ENCODE measurements at regions not wholly inside any gene's neighbourhood (a gene's known extent, or its start where the extent isn't known, plus 50 kb on each side); places are given as distances from the start of the nearest gene placed in this dataset.

- Mint-ChIP-seq H3K4me1 (ENCODE audit: low read depth) (peaks cover 7% of the 10 kb centered on the region), H3K9me3 (ENCODE audit: low read depth) (peaks cover 3% of the 10 kb centered on the region), H3K27me3 (ENCODE audit: low read depth) (peaks cover 16% of the 10 kb centered on the region), H3K27ac (ENCODE audit: unreplicated experiment) (no peak overlapping the region), H3K36me3 (ENCODE audit: low read depth) (no peaks in the 10 kb centered on the region), H3K4me3 (ENCODE audit: unreplicated experiment) (no peak overlapping the region)
- DNase-seq (ENCODE audit: low spot score) = no peak
- no peak for TF ChIP-seq CTCF (IDR thresholded peaks at IDR 0.05)
Observed at GRCh38 chr6:142669471-142670351, 275.3 kb downstream of the HIVEP2 start.

DNA sequence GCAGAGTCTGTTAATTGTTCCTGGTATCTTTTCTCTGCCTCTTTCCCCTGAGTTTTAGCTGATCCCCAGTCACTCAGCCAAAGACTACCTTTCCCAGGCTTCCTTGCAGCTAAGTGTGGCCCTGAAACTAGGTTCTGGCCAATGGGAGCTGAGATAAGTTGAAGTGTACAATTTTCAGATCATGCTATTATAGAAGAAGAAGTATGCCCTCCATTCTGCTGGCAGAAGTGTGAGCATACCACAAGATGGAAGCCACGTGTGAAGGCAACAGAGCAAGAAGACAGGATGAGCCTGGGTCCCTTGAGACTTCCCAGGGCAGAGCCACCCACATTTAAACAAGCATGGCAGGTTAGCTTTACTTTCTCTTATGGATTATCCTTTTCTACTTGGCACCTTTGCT, 273.2 kb downstream of the HIVEP2 start:
- no peaks in the 10 kb centered on the region for H3K36me3 Mint-ChIP-seq (ENCODE audit: low read depth)
- H3K27me3 Mint-ChIP-seq (ENCODE audit: low read depth) = peaks cover 26% of the 10 kb centered on the region
- peaks cover 2% of the 10 kb centered on the region for H3K4me1 Mint-ChIP-seq (ENCODE audit: low read depth)
- DNase-seq (ENCODE audit: low spot score) = no peak
- H3K4me3 Mint-ChIP-seq (ENCODE audit: unreplicated experiment) = no peak overlapping the region
- no peak for TF ChIP-seq CTCF (IDR thresholded peaks at IDR 0.05)
- H3K27ac Mint-ChIP-seq (ENCODE audit: unreplicated experiment) = no peak overlapping the region
- peaks cover 3% of the 10 kb centered on the region for H3K9me3 Mint-ChIP-seq (ENCODE audit: low read depth)

DNA sequence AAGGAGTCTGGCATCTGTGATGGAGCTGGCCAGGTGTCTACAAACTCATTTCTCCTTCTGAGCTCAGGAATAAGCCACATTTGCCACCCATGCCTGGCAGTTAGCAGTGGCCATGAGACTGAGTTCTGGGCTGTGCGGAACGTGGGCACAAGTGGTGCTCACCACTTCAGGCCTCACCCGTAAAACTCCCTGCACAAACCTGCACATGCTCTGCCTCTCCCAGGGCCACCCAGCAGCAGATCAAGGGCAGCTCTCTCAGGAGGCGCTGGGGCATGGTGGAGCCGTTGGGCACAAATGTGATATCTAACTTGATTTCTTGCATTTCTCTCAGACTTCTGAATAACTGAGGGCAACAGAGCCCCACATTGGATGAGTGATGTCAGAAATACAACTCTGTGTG, 269.5 kb downstream of the HIVEP2 start:
- no peak for DNase-seq (ENCODE audit: low spot score)
- no peak for TF ChIP-seq CTCF (IDR thresholded peaks at IDR 0.05)
- H3K27ac Mint-ChIP-seq (ENCODE audit: unreplicated experiment) = no peak overlapping the region
- H3K36me3 Mint-ChIP-seq (ENCODE audit: low read depth) = no peaks in the 10 kb centered on the region
- H3K4me3 Mint-ChIP-seq (ENCODE audit: unreplicated experiment) = no peak overlapping the region
- no peaks in the 10 kb centered on the region for H3K9me3 Mint-ChIP-seq (ENCODE audit: low read depth)
- H3K4me1 Mint-ChIP-seq (ENCODE audit: low read depth) = peaks cover 6% of the 10 kb centered on the region
- peaks cover 36% of the 10 kb centered on the region for H3K27me3 Mint-ChIP-seq (ENCODE audit: low read depth)

- Mint-ChIP-seq H3K27ac (ENCODE audit: unreplicated experiment) (no peak overlapping the region), H3K27me3 (ENCODE audit: low read depth) (peaks cover 37% of the 10 kb centered on the region), H3K36me3 (ENCODE audit: low read depth) (no peaks in the 10 kb centered on the region), H3K4me1 (ENCODE audit: low read depth) (peaks cover 6% of the 10 kb centered on the region), H3K4me3 (ENCODE audit: unreplicated experiment) (no peak overlapping the region), H3K9me3 (ENCODE audit: low read depth) (no peaks in the 10 kb centered on the region)
- DNase-seq (ENCODE audit: low spot score) = no peak
- TF ChIP-seq CTCF (IDR thresholded peaks at IDR 0.05) = no peak
Observed at GRCh38 chr6:142676027-142676443, 268.9 kb downstream of the HIVEP2 start.

- no peak for TF ChIP-seq CTCF (IDR thresholded peaks at IDR 0.05)
- no peak for DNase-seq (ENCODE audit: low spot score)
- Mint-ChIP-seq H3K4me3 (ENCODE audit: unreplicated experiment) (no peak overlapping the region), H3K9me3 (ENCODE audit: low read depth) (no peaks in the 10 kb centered on the region), H3K27ac (ENCODE audit: unreplicated experiment) (no peak overlapping the region), H3K4me1 (ENCODE audit: low read depth) (peaks cover 6% of the 10 kb centered on the region), H3K36me3 (ENCODE audit: low read depth) (no peaks in the 10 kb centered on the region), H3K27me3 (ENCODE audit: low read depth) (peaks cover 38% of the 10 kb centered on the region)
Observed at GRCh38 chr6:142676647-142677192, 268.3 kb downstream of the HIVEP2 start.
